HG02642 (cell line): ENCODE measurements at regions not wholly inside any gene's neighbourhood (a gene's known extent, or its start where the extent isn't known, plus 50 kb on each side); places are given as distances from the start of the nearest gene placed in this dataset.

Experiments used
- ATAC-seq: cut with Tn5 transposase; IDR thresholded peaks from one replicate; pipeline ENCODE4 v1.9.1; 2021; ENCODE audit warnings: mild to moderate bottlenecking; ENCODE audit not compliant: unreplicated experiment, poor library complexity

- no peak for ATAC-seq
Measured at GRCh38 chr2:120877409-120877808, 141.7 kb downstream of the GLI2 start.

GRCh38 chr2:120878970-120879369, 143.3 kb downstream of the GLI2 start:
- no peak for ATAC-seq

GRCh38 chr2:120879431-120880295, 144.0 kb downstream of the GLI2 start:
- no peak for ATAC-seq

- ATAC-seq = no peak
Measured at GRCh38 chr2:120880381-120880780, 144.7 kb downstream of the GLI2 start.

GRCh38 chr2:120881981-120882788, 146.5 kb downstream of the GLI2 start:
- ATAC-seq = no peak

GRCh38 chr2:120883607-120884440, 148.2 kb downstream of the GLI2 start:
- no peak for ATAC-seq

- ATAC-seq = no peak
Measured at GRCh38 chr2:120884472-120885290, 149.0 kb downstream of the GLI2 start.

- no peak for ATAC-seq
Measured at GRCh38 chr2:120885321-120885720, 149.7 kb downstream of the GLI2 start.

GRCh38 chr2:120885749-120886148, 150.1 kb downstream of the GLI2 start:
- ATAC-seq = no peak

GRCh38 chr2:120886534-120887319, 151.1 kb downstream of the GLI2 start:
- ATAC-seq = no peak

GRCh38 chr2:120887320-120887697, 151.6 kb downstream of the GLI2 start:
- ATAC-seq = no peak

- no peak for ATAC-seq
Measured at GRCh38 chr2:120887741-120888231, 152.1 kb downstream of the GLI2 start.

GRCh38 chr2:120888851-120889250, 153.2 kb downstream of the GLI2 start:
- ATAC-seq = no peak

- ATAC-seq = no peak
Measured at GRCh38 chr2:120889936-120890335, 154.3 kb downstream of the GLI2 start.

- no peak for ATAC-seq
Measured at GRCh38 chr2:120890566-120891360, 155.1 kb downstream of the GLI2 start.

- no peak for ATAC-seq
Measured at GRCh38 chr2:120892271-120892966, 156.8 kb downstream of the GLI2 start.

GRCh38 chr2:120892967-120893667, 157.4 kb downstream of the GLI2 start:
- ATAC-seq = no peak
